Natural killer cell (primary cell): ENCODE measurements at regions not wholly inside any gene's neighbourhood (a gene's known extent, or its start where the extent isn't known, plus 50 kb on each side); places are given as distances from the start of the nearest gene placed in this dataset.

Experiments
- ATAC-seq, 3 donors: fragments of 150-1000 bp in 2 of 3; fragments of 200-7000 bp in 1 of 3; cut with Tn5 transposase; 1 replicate in 1 of 3; 2 replicates in 2 of 3; pipeline ENCODE4 v1.10.0; 2021; ENCODE audit warnings: mild to moderate bottlenecking in 2 of 3, moderate library complexity in 2 of 3
- DNase-seq, 2 donors: peaks; one replicate each; pipeline versions ENCODE4 v3.0.0 to v3.0.0-alpha.2; 2013 to 2021; ENCODE audit warnings: mixed read lengths in 1 of 2
- H3K27ac ChIP-seq: one replicate; pipeline ENCODE4 v1.5.1; 2013; ENCODE audit warnings: mild to moderate bottlenecking, low read length
- H3K27me3 ChIP-seq: one replicate; pipeline ENCODE4 v1.6.1; 2013; ENCODE audit warnings: low read length; ENCODE audit not compliant: control insufficient read depth, insufficient read depth
- H3K36me3 ChIP-seq: one replicate; pipeline ENCODE4 v1.6.1; 2013; ENCODE audit warnings: low read length; ENCODE audit not compliant: control insufficient read depth, insufficient read depth
- H3K4me1 ChIP-seq: one replicate; pipeline ENCODE4 v1.6.1; 2013; ENCODE audit warnings: low read length; ENCODE audit not compliant: control insufficient read depth, insufficient read depth
- H3K4me3 ChIP-seq: one replicate; pipeline ENCODE4 v1.5.1; 2013; ENCODE audit warnings: low read length
- H3K9me3 ChIP-seq: one replicate; pipeline ENCODE4 v1.6.1; 2013; ENCODE audit warnings: low read length; ENCODE audit not compliant: control insufficient read depth, insufficient read depth
- H3K27ac Mint-ChIP-seq, 2 donors: one replicate each; pipeline ENCODE4 v1.8.0; 2022; ENCODE audit warnings: mild to moderate bottlenecking in 2 of 2, mixed read lengths in 2 of 2, moderate library complexity in 1 of 2
- H3K27me3 Mint-ChIP-seq, 2 donors: one replicate each; pipeline ENCODE4 v1.8.0; 2022; ENCODE audit warnings: low read depth in 2 of 2, mixed read lengths in 2 of 2
- H3K36me3 Mint-ChIP-seq: one replicate; pipeline ENCODE4 v1.8.0; 2022; ENCODE audit warnings: mixed read lengths
- H3K4me1 Mint-ChIP-seq, 2 donors: one replicate each; pipeline ENCODE4 v1.8.0; 2022; ENCODE audit warnings: mixed read lengths in 2 of 2
- H3K4me3 Mint-ChIP-seq: one replicate; pipeline ENCODE4 v1.8.0; 2022; ENCODE audit warnings: mild to moderate bottlenecking, moderate library complexity, mixed read lengths
- H3K9me3 Mint-ChIP-seq, 2 donors: one replicate each; pipeline ENCODE4 v1.8.0; 2022; ENCODE audit warnings: mixed read lengths in 2 of 2
- WGBS: methylation state at CpG from one replicate; pipeline ENCODE4 v1.1.7; 2013; ENCODE audit warnings: missing lambda C conversion rate; ENCODE audit not compliant: insufficient coverage; 5-methylcytosine and 5-hydroxymethylcytosine counted together
- intact Hi-C: fragments of 100-400 bp; cut with micrococcal nuclease; formaldehyde crosslinking; loops from one replicate; pipeline ENCODE4 v1.14.2; 2022
- TF ChIP-seq, protein P1 (sequence below): fragments of 200-600 bp; IDR thresholded peaks from one replicate; pipeline ENCODE4 v1.8.0; 2022; ENCODE audit warnings: antibody characterized with exemption

DNA sequence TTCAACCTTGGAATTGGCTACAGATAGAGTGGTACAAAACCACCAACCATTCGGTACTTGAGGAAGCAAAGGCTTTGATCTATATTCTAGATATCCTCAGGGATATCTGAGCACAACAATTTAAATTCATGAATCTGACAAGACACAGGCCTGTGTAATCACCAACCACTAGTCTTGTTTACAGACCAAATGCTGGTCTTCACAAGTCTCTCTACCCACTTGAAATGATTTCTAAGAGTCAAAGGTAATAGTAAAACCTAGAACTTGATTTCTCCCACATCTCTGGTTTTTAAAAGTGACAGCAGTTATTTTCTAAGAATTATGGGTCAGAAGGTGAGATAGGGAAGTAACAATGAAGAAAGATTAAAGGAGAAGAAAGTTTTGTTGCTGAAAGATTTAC is 613.7 kb upstream of the ACVR2A start:
- no peak overlapping the region for H3K27ac Mint-ChIP-seq
- WGBS, result 100% methylated on average over 1 of the region's 1 CpG
- Histone ChIP-seq H3K36me3 (no peaks in the 10 kb centered on the region), H3K27ac (no peak overlapping the region), H3K27me3 (no peaks in the 10 kb centered on the region), H3K4me1 (no peaks in the 10 kb centered on the region), H3K4me3 (no peak overlapping the region), H3K9me3 (no peaks in the 10 kb centered on the region)
- H3K9me3 Mint-ChIP-seq, result peaks cover 0 to 2% of the 10 kb centered on the region in 2 donors
- TF ChIP-seq, protein P1, sequence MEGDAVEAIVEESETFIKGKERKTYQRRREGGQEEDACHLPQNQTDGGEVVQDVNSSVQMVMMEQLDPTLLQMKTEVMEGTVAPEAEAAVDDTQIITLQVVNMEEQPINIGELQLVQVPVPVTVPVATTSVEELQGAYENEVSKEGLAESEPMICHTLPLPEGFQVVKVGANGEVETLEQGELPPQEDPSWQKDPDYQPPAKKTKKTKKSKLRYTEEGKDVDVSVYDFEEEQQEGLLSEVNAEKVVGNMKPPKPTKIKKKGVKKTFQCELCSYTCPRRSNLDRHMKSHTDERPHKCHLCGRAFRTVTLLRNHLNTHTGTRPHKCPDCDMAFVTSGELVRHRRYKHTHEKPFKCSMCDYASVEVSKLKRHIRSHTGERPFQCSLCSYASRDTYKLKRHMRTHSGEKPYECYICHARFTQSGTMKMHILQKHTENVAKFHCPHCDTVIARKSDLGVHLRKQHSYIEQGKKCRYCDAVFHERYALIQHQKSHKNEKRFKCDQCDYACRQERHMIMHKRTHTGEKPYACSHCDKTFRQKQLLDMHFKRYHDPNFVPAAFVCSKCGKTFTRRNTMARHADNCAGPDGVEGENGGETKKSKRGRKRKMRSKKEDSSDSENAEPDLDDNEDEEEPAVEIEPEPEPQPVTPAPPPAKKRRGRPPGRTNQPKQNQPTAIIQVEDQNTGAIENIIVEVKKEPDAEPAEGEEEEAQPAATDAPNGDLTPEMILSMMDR, result no peak
- ATAC-seq (no peak), DNase-seq (no peak)
- no peaks in the 10 kb centered on the region for H3K4me1 Mint-ChIP-seq
- intact Hi-C loops, result no loop called here
- H3K27me3 Mint-ChIP-seq, result no peaks in the 10 kb centered on the region
- no peaks in the 10 kb centered on the region for H3K36me3 Mint-ChIP-seq
- H3K4me3 Mint-ChIP-seq, result no peak overlapping the region

DNA sequence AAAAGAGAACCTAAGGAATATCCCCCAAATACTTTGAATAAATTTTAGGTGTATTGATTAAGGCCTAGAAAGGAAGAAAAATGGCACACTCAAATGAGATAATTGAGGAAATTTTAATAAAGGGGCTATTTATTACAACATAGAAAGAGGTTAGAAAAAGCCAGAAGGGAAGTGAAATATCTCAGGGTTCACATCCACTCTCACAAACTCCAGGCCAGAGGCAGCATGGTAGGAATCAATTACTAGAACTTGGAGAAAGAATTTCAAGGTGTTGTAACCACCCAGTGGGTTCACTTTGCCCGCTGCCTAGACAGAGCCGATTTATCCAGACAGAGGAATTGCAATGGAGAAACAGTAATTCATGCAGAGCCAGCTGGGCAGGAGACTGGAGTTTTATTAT is 617.5 kb upstream of the ACVR2A start:
- Histone ChIP-seq H3K27ac (no peak overlapping the region), H3K9me3 (no peaks in the 10 kb centered on the region), H3K4me1 (no peaks in the 10 kb centered on the region), H3K27me3 (no peaks in the 10 kb centered on the region), H3K4me3 (no peak overlapping the region), H3K36me3 (no peaks in the 10 kb centered on the region)
- H3K27ac Mint-ChIP-seq, result no peak overlapping the region
- TF ChIP-seq, protein P1, result no peak
- H3K27me3 Mint-ChIP-seq, result no peaks in the 10 kb centered on the region
- ATAC-seq (no peak), DNase-seq (no peak)
- no peaks in the 10 kb centered on the region for H3K36me3 Mint-ChIP-seq
- peaks cover 0 to 2% of the 10 kb centered on the region in 2 donors for H3K9me3 Mint-ChIP-seq
- WGBS, result 89% methylated on average over 2 of the region's 2 CpGs
- intact Hi-C loops, result no loop called here
- H3K4me1 Mint-ChIP-seq, result no peaks in the 10 kb centered on the region
- H3K4me3 Mint-ChIP-seq, result no peak overlapping the region

DNA sequence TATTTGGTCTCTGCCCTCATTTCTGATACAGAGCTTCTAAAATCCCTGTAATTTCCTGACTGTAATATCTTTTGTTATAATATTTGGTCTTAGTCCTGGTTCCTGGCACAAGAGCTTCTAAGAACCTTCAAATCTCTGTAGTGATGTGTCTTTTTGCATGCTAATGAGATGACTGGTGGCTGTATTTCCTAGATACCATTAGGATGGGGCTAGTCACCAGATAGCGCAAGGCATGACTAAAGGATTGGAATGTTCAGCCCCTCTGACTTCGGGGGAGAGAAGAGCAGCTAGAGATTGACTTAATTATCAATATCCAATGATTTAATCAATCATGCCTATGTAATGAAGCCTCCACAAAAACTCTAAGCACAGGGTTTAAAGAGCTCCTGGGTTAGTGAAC is 620.8 kb upstream of the ACVR2A start:
- DNase-seq, result no peak
- Histone ChIP-seq H3K27ac (no peak overlapping the region), H3K36me3 (no peaks in the 10 kb centered on the region), H3K4me1 (no peaks in the 10 kb centered on the region), H3K4me3 (no peak overlapping the region), H3K27me3 (no peaks in the 10 kb centered on the region), H3K9me3 (no peaks in the 10 kb centered on the region)
- WGBS, result 100% methylated on average over 2 of the region's 2 CpGs
- ATAC-seq, result no peak
- H3K36me3 Mint-ChIP-seq, result no peaks in the 10 kb centered on the region
- intact Hi-C loops, result no loop called here
- H3K27me3 Mint-ChIP-seq, result no peaks in the 10 kb centered on the region
- TF ChIP-seq, protein P1, result no peak
- peaks cover 2% of the 10 kb centered on the region in 2 donors for H3K9me3 Mint-ChIP-seq
- H3K27ac Mint-ChIP-seq, result no peak overlapping the region
- H3K4me3 Mint-ChIP-seq, result no peak overlapping the region
- H3K4me1 Mint-ChIP-seq, result no peaks in the 10 kb centered on the region

DNA sequence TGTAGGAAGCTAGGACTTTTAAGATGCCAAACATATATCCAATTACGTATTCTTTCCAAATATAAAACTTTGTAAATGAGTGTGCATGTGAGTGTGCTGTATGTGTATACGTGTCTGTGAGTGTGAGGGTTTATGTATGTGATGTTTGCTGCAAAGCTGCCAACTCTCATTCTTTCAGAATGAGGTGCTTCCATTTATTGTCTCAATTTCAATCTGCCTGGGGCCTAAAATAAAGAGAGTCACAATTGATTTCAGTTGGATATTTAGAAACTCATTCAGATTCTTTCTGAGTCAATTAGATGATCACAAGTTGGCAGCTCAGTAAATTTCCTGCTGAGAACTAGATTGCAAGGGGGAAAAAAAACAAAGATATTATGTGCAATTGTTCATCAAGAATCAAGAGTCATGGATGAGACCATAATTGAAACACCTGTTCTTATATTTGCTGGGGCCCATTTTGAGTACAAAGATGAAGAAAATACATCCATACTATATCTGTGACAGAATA is 621.2 kb upstream of the ACVR2A start:
- H3K27me3 Mint-ChIP-seq, result no peaks in the 10 kb centered on the region
- H3K36me3 Mint-ChIP-seq, result no peaks in the 10 kb centered on the region
- Histone ChIP-seq H3K27me3 (no peaks in the 10 kb centered on the region), H3K9me3 (no peaks in the 10 kb centered on the region), H3K27ac (no peak overlapping the region), H3K36me3 (no peaks in the 10 kb centered on the region), H3K4me1 (no peaks in the 10 kb centered on the region), H3K4me3 (no peak overlapping the region)
- TF ChIP-seq, protein P1, result no peak
- intact Hi-C loops, result no loop called here
- no peak overlapping the region for H3K27ac Mint-ChIP-seq
- DNase-seq (no peak), ATAC-seq (no peak)
- WGBS, result 73% methylated on average over 2 of the region's 2 CpGs
- H3K4me3 Mint-ChIP-seq, result no peak overlapping the region
- H3K9me3 Mint-ChIP-seq, result peaks cover 2% of the 10 kb centered on the region in 2 donors
- H3K4me1 Mint-ChIP-seq, result no peaks in the 10 kb centered on the region
